IPS DF 4.7 (cell line): ENCODE measurements at regions not wholly inside any gene's neighbourhood (a gene's known extent, or its start where the extent isn't known, plus 50 kb on each side); places are given as distances from the start of the nearest gene placed in this dataset.
"Not testable (repeated sequence)": the region's sequence is repeated elsewhere in the genome, so short reads cannot be mapped to it uniquely, and the experiment has no call there.

Experiments used
- DNase-seq: peaks from one replicate; pipeline ENCODE4 v3.0.0-alpha.2; 2013; ENCODE audit warnings: low spot score; ENCODE audit errors: extremely low read depth

GRCh38 chr3:110858549-110858948 lies 213.1 kb upstream of the NECTIN3 start:
- DNase-seq, result no peak

DNA sequence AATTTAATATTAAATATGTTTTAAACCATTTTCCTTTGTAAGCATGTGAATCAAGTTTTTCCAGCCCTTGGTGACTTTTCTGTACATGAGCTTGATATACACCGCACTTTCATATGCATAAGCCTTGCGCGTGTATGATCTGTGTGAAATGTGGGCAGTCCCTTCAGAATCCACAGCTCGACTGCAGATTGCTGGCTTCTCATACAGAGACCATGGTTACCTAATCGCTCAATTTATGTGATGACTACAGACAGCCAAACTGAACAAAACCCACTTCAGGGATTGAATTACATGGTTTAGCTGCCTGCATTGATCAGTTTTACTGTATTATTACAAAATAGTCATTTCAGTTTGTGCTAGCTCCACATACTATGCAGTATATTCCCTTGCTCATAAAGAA lies 212.3 kb upstream of the NECTIN3 start:
- no peak for DNase-seq

DNA sequence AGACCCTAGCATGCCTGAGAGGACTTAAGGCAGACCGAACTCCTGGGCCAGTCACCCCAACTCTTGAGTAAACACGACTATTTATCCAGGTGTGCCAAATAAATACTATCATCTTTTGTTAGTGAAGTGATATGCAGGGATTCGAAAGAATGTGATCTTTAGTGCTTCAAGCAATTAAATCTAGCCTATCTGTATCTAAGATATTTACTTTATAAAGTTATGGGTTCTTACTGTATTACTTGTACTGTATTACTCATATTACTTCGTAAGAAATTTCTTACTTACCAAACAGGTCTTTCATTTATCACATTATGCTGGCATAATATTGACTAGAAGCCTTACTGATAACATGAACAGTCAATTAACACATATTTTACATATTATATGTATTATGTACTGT lies 211.6 kb upstream of the NECTIN3 start:
- DNase-seq, result no peak

DNA sequence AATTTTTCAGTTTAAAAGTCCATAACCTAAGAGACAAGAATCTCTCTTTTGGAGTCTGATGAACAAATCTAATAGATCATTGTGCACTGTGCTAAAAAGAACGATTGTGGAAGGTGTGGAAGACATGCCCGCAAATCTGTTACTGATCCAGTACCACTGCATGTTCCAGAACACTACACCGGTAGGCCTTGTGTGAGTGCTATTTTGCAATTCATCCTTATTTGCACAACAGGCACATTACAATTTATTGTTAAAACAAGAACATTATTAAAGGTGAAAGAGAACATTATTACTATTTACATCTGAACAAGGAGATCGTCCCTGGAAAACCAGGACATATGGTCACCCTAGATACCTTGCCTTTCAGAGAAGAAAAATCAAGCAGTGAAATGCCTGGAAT lies 205.7 kb upstream of the NECTIN3 start:
- DNase-seq, result no peak

- no peak for DNase-seq
Measured at GRCh38 chr3:110868106-110868505, 203.5 kb upstream of the NECTIN3 start.

DNA sequence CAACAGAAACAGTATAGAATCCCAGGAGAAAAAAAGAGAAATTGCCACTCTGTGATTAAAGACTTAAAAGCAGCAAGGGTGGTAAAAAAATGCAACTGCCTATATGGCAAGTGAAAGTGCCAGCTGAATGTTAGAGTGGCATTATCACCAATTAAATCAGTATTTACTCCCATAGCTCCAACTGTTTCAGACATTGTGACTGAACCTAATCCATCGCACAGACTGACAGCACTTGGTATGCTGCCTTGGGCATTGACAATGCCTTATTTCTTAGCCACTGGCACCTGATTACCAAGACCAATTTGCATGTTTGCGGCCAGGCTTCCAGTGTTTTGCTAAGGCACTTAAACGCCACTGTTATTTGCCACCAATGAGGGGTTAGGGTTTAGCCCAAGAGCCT lies 201.9 kb upstream of the NECTIN3 start:
- no peak for DNase-seq

DNA sequence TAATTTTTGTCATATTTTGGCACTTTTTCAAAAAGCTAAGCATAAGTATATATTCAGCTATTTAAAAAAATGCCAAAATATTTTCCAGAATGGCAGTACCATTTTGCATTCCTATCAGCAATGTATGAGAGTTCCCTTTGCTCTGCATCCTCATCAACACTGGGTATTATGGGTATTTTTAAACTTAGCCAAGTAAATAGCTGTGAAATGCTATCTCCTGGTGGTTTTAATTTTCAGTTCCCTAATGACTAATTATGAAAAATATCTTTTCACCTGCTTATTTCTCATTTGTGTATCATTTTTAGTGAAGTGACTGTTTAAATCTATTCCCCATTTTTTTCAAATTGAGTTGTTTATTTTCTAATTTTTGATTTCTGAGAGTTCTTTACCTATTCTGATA lies 199.7 kb upstream of the NECTIN3 start:
- no peak for DNase-seq

GRCh38 chr3:110878692-110879091 lies 192.9 kb upstream of the NECTIN3 start:
- DNase-seq, result no peak

DNA sequence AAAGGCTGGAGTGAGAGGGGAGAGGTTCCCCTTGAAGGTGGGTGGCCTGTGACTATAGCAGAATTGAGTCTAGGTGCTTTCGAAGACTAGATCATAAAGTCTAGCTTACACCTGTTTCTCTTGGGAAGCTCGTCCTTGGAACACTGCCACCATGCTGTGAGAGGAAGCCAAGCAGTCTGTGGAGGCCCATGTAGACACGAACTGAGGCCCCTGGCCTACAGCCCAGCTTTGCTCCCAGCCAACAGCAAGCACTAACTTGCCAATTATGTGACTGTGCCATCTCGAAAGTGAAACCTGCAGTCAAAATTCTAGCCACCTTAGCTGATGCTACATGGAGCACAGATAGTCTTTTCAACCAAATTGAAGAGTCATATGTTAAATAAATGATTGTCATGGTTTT lies 190.5 kb upstream of the NECTIN3 start:
- no peak for DNase-seq

- DNase-seq, result no peak
Measured at GRCh38 chr3:110886222-110886893, 185.3 kb upstream of the NECTIN3 start.

- no peak for DNase-seq
Measured at GRCh38 chr3:110887176-110887575, 184.4 kb upstream of the NECTIN3 start.

GRCh38 chr3:110888625-110889375 lies 182.8 kb upstream of the NECTIN3 start:
- not testable (repeated sequence) for DNase-seq

GRCh38 chr3:110889376-110889699 lies 182.3 kb upstream of the NECTIN3 start:
- not testable (repeated sequence) for DNase-seq

DNA sequence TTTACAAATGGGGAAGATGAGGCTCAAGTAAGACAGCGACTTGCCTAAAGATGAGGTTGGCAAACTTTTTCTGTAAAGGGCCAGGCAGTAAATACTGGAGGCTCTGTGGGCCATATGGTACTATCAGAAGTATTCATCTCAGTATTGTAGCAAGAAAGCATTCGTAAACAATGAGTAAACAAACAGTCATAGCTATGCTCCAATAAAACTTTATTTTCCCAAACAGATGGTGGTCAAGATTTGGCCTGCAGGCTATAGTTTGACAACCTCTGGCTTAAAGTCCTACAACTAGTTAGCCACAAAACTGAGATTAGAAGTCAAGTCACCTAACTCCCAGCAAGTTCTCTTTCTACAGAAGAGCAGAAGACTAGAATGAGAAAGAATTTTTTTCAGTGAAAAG lies 177.0 kb upstream of the NECTIN3 start:
- DNase-seq, result no peak

GRCh38 chr3:110895054-110895453 lies 176.6 kb upstream of the NECTIN3 start:
- no peak for DNase-seq

GRCh38 chr3:110897046-110897445 lies 174.6 kb upstream of the NECTIN3 start:
- DNase-seq, result no peak

DNA sequence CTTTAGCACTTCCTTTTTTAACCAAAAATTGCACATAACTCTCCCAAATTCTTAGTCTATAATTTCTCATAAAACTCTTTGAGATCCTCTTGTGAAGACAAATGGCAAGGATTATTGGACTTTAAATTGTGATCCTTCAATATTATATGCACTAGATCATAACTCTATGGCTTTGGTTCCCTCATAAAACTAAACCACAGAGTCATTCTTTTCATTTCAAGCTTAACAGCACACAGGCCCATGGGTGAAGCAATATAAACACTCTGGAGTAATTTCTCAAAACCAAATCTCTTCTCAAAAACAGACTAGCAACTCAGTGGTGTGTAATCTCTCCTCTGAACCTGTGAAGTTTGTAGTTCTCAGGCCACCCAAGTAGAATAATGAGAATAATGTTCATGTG lies 171.0 kb upstream of the NECTIN3 start:
- DNase-seq, result no peak

- no peak for DNase-seq
Measured at GRCh38 chr3:110901536-110901935, 170.1 kb upstream of the NECTIN3 start.

GRCh38 chr3:110902453-110903085 lies 169.0 kb upstream of the NECTIN3 start:
- no peak for DNase-seq

DNA sequence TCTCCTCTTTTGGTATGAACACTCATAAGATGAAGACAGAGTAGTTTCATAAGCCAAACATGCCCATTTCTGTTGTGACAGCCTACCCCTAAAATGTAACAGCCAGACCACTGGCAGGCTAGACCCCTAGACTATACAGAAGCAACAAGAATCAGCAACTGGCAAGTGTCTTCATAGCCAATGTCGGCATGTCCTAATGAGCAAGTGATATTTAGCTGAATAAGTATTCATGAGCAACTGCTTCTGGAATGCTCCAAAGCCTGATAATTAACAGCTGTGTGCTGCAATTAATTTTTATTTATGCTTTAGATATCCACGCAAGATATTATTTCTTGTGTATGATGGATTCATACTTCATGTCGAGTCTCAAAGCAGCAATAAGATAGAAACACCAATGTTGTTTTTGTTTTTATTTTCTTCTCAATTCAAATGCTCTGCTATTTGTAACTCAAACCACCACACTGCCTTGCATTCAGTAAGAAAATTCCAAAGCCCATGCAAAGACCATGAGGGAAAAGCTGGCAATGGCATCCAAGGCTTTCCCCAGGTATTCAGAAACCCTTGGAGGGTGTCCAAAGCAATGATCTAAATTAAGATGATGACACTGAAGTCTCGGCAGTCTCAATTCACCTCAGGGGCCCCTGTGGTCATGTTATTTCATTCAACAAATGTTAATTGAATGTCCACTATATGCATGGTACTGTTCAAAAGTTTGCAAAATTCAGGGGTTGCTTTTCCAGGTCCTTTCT lies 167.7 kb upstream of the NECTIN3 start:
- DNase-seq, result no peak

DNA sequence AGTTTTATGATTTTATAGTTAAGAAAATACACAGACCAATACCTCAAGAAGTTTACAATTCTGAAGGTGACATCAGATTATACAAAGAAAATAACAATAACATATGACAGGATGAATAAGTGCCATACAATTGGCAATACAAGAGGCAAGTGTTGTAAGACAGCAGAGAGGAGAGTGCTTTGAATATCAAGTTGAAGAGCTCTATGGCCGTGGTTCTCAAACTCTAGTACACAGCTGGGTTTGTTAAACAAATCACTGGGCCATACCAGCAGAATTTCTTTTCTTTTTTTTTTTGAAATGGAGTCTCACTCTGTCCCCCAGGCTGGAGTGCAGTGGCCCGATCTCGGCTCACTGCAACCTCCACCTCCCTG lies 167.1 kb upstream of the NECTIN3 start:
- DNase-seq, result no peak

- DNase-seq, result no peak
Measured at GRCh38 chr3:110905121-110905520, 166.5 kb upstream of the NECTIN3 start.
